Lung (tissue), 11 donors: ENCODE measurements at regions not wholly inside any gene's neighbourhood (a gene's known extent, or its start where the extent isn't known, plus 50 kb on each side); places are given as distances from the start of the nearest gene placed in this dataset.
A peak's percentile ranks its signal among the peaks of the same experiment; 100 is the strongest.

ENCODE experiments used
- ATAC-seq: fragments of 200-7000 bp; cut with Tn5 transposase; one replicate; pipeline ENCODE4 v1.9.1; 2020; ENCODE audit warnings: moderate number of reproducible peaks; ENCODE audit not compliant: insufficient read depth, low FRiP score
- DNase-seq, 3 donors: peaks; one replicate each; pipeline ENCODE4 v3.0.0-alpha.2; 2013 to 2017
- H3K27ac ChIP-seq, 2 donors: one replicate each; pipeline ENCODE4 v1.5.1; 2013; ENCODE audit warnings: mild to moderate bottlenecking in 2 of 2, moderate library complexity in 2 of 2, control low read depth in 1 of 2, inconsistent platforms in 1 of 2, low read depth in 1 of 2, low read length in 1 of 2
- H3K27me3 ChIP-seq, 3 donors: one replicate each; pipeline ENCODE4 v1.5.1; 2013; ENCODE audit warnings: low read length in 2 of 3; ENCODE audit not compliant: control insufficient read depth in 3 of 3, insufficient read depth in 3 of 3
- H3K36me3 ChIP-seq, 4 donors: one replicate each; pipeline ENCODE4 v1.5.1; 2013; ENCODE audit warnings: low read length in 4 of 4, mild to moderate bottlenecking in 1 of 4, moderate library complexity in 1 of 4; ENCODE audit not compliant: control insufficient read depth in 4 of 4, insufficient read depth in 4 of 4
- H3K4me1 ChIP-seq, 5 donors: one replicate each; pipeline ENCODE4 v1.5.1; 2013; ENCODE audit warnings: low read length in 5 of 5, mild to moderate bottlenecking in 2 of 5, moderate library complexity in 1 of 5; ENCODE audit not compliant: control insufficient read depth in 5 of 5, insufficient read depth in 5 of 5
- H3K4me3 ChIP-seq: one replicate; pipeline ENCODE4 v1.5.1; 2013; ENCODE audit warnings: mild to moderate bottlenecking, control low read depth, moderate library complexity
- H3K9ac ChIP-seq, 2 donors: one replicate each; pipeline ENCODE4 v1.5.1; 2013; ENCODE audit warnings: low read length in 2 of 2, control low read depth in 1 of 2; ENCODE audit not compliant: insufficient read depth in 1 of 2
- H3K9me3 ChIP-seq, 4 donors: one replicate each; pipeline ENCODE4 v1.5.1; 2013; ENCODE audit warnings: low read length in 3 of 4, mild to moderate bottlenecking in 1 of 4, moderate library complexity in 1 of 4; ENCODE audit not compliant: control insufficient read depth in 4 of 4, insufficient read depth in 3 of 4
- CTCF ChIP-seq: IDR thresholded peaks from 2 replicates; pipeline ENCODE4 v1.5.1; 2012; ENCODE audit warnings: mild to moderate bottlenecking; ENCODE audit errors: control extremely low read depth, extremely low read depth
- WGBS, 2 donors: extraction: QIAGEN DNeasy Blood & Tissue Kit; methylation state at CpG; one replicate each; pipeline ENCODE4 v1.1.7; 2013; 5-methylcytosine and 5-hydroxymethylcytosine counted together
- donor health status: control.
- donor health status: control.
- donor health status: Bipolar disorder and iron deficiency.
- donor health status: healthy.
- donor health status: DM: yes; HTN: yes; CAD: no.

- Histone ChIP-seq H3K4me3 (no peak overlapping the region), H3K4me1 (no peaks in the 10 kb centered on the region), H3K27me3 (no peaks in the 10 kb centered on the region), H3K9ac (no peak overlapping the region), H3K36me3 (no peaks in the 10 kb centered on the region), H3K9me3 (no peaks in the 10 kb centered on the region), H3K27ac (no peak overlapping the region)
- 63 to 72% methylated on average over 1 of the region's 1 CpG for WGBS, 2 donors
- no peak for TF ChIP-seq CTCF
- DNase-seq = peak in 2 of 3 donors; percentile 5 to 23
- no peak for ATAC-seq
Observed at GRCh38 chr11:42951266-42951665, 360.5 kb upstream of the API5 start.

GRCh38 chr11:42957831-42958230 is 354.0 kb upstream of the API5 start:
- Histone ChIP-seq H3K27me3 (no peaks in the 10 kb centered on the region), H3K36me3 (no peaks in the 10 kb centered on the region), H3K4me1 (no peaks in the 10 kb centered on the region), H3K9me3 (no peaks in the 10 kb centered on the region), H3K9ac (no peak overlapping the region), H3K4me3 (no peak overlapping the region), H3K27ac (no peak overlapping the region)
- TF ChIP-seq CTCF = no peak
- DNase-seq = no peak
- 28 to 41% methylated on average over 1 of the region's 1 CpG for WGBS, 2 donors
- ATAC-seq = no peak

GRCh38 chr11:42958635-42959034 is 353.2 kb upstream of the API5 start:
- H3K36me3 ChIP-seq = no peaks in the 10 kb centered on the region
- H3K9ac ChIP-seq = no peak overlapping the region
- no peaks in the 10 kb centered on the region for H3K4me1 ChIP-seq
- H3K27me3 ChIP-seq = no peaks in the 10 kb centered on the region
- ATAC-seq (no peak), DNase-seq (no peak)
- WGBS, 2 donors = 73 to 75% methylated on average over 2 of the region's 2 CpGs
- H3K4me3 ChIP-seq = no peak overlapping the region
- no peaks in the 10 kb centered on the region for H3K9me3 ChIP-seq
- no peak overlapping the region for H3K27ac ChIP-seq
- TF ChIP-seq CTCF = no peak

GRCh38 chr11:42960521-42961088 is 351.2 kb upstream of the API5 start:
- WGBS, 2 donors = 49 to 74% methylated on average over 1 of the region's 1 CpG
- Histone ChIP-seq H3K4me1 (no peaks in the 10 kb centered on the region), H3K4me3 (no peak overlapping the region), H3K27me3 (no peaks in the 10 kb centered on the region), H3K36me3 (no peaks in the 10 kb centered on the region), H3K9me3 (no peaks in the 10 kb centered on the region), H3K27ac (no peak overlapping the region), H3K9ac (no peak overlapping the region)
- TF ChIP-seq CTCF = no peak
- ATAC-seq = no peak
- no peak for DNase-seq
